Endothelial cell of umbilical vein (primary cell): ENCODE measurements at regions not wholly inside any gene's neighbourhood (a gene's known extent, or its start where the extent isn't known, plus 50 kb on each side); places are given as distances from the start of the nearest gene placed in this dataset.

Source experiments
- BruUV-seq: library from RNA; stranded (reverse); fragments of 400-500 nt; replicated peaks from 2 replicates; lab custom pipeline; 2021; lab: Mats Ljungman, UMichigan
- CTCF ChIA-PET: fragments of 300-600, 350-600 bp; sonication (Branson Sonifier 250); formaldehyde crosslinking; loops from one replicate; lab custom pipeline; 2021; ENCODE audit warnings: antibody characterized with exemption, inconsistent platforms; lab: Charles Lee
- POLR2A ChIA-PET: fragments of 300-600, 350-600 bp; sonication (Branson Sonifier 250); formaldehyde crosslinking; loops from one replicate; lab custom pipeline; 2021; ENCODE audit warnings: antibody characterized with exemption, inconsistent platforms; lab: Charles Lee
- DNase-seq: peaks from one replicate; pipeline ENCODE4 v3.0.0-alpha.2; 2011; ENCODE audit warnings: low read depth, low spot score
- FAIRE-seq: peaks from 2 replicates; lab custom pipeline; 2011; peaks lifted over from hg19 to GRCh38; lab: Jason Lieb, UNC
- H2AFZ ChIP-seq: 2 replicates; pipeline ENCODE4 v1.6.0; 2012; ENCODE audit warnings: low read depth, low read length, control low read depth, inconsistent platforms
- H3K27ac ChIP-seq: 2 replicates; pipeline ENCODE4 v1.5.1; 2011; ENCODE audit warnings: low read depth, mild to moderate bottlenecking, control low read depth, low read length, moderate library complexity; ENCODE audit not compliant: insufficient read depth
- H3K27me3 ChIP-seq, 2 experiments: 2 replicates each; pipeline versions ENCODE4 v1.6.0 to v1.6.1; 2011; ENCODE audit warnings: low read length in 2 of 2, mixed read lengths in 1 of 2; ENCODE audit not compliant: control insufficient read depth in 2 of 2, insufficient read depth in 2 of 2
- H3K36me3 ChIP-seq, 2 experiments: 2 replicates in 1 of 2; 3 replicates in 1 of 2; pipeline ENCODE4 v1.5.1; 2011; ENCODE audit warnings: low read length in 2 of 2, mild to moderate bottlenecking in 1 of 2, moderate library complexity in 1 of 2; ENCODE audit not compliant: control insufficient read depth in 2 of 2, insufficient read depth in 2 of 2; ENCODE audit errors: extremely low read depth in 1 of 2
- H3K4me1 ChIP-seq: 3 replicates; pipeline ENCODE4 v1.5.1; 2011; ENCODE audit warnings: mild to moderate bottlenecking, low read length; ENCODE audit not compliant: control insufficient read depth, insufficient read depth; ENCODE audit errors: extremely low read depth
- H3K4me2 ChIP-seq: 2 replicates; pipeline ENCODE4 v1.6.1; 2011; ENCODE audit warnings: low read length, control low read depth, mixed read lengths; ENCODE audit not compliant: insufficient read depth
- H3K4me3 ChIP-seq, 3 experiments: fragments of 200-600 bp in 1 of 3; sonication (generic), shearing (Covaris generic) in 1 of 3; replicated peaks in 1 of 3; 2 replicates each; pipeline ENCODE4 v1.5.1; 2011 to 2016; ENCODE audit warnings: control low read depth in 3 of 3, low read length in 3 of 3, mild to moderate bottlenecking in 2 of 3, inconsistent platforms in 1 of 3, low read depth in 1 of 3, moderate library complexity in 1 of 3; ENCODE audit not compliant: insufficient read depth in 1 of 3
- H3K79me2 ChIP-seq: 2 replicates; pipeline ENCODE4 v1.6.0; 2012; ENCODE audit warnings: low read length, inconsistent platforms; ENCODE audit not compliant: control insufficient read depth, insufficient read depth
- H3K9ac ChIP-seq: replicated peaks from 2 replicates; pipeline ENCODE3; 2011; ENCODE audit warnings: low read length, control low read depth; ENCODE audit not compliant: insufficient read depth; ENCODE audit errors: extremely low read depth
- H3K9me1 ChIP-seq: replicated peaks from 3 replicates; pipeline ENCODE4 v1.6.0; 2011; ENCODE audit warnings: mild to moderate bottlenecking, low read length; ENCODE audit not compliant: control insufficient read depth, insufficient read depth; ENCODE audit errors: extremely low read depth
- H3K9me3 ChIP-seq: replicated peaks from 2 replicates; pipeline ENCODE4 v1.5.1; 2012; ENCODE audit warnings: low read length, inconsistent platforms; ENCODE audit not compliant: control insufficient read depth, insufficient read depth
- H4K20me1 ChIP-seq: replicated peaks from 2 replicates; pipeline ENCODE3; 2011; ENCODE audit warnings: mild to moderate bottlenecking, low read length; ENCODE audit not compliant: control insufficient read depth, insufficient read depth; ENCODE audit errors: extremely low read depth
- CTCF ChIP-seq, 2 donors: IDR thresholded peaks; 1 replicate in 1 of 2; 2 replicates in 1 of 2; pipeline ENCODE4 v1.5.1; 2011; ENCODE audit warnings: low read length in 2 of 2, mild to moderate bottlenecking in 2 of 2, moderate library complexity in 2 of 2, control low read depth in 1 of 2, inconsistent platforms in 1 of 2, low read depth in 1 of 2; ENCODE audit not compliant: insufficient read depth in 1 of 2; ENCODE audit errors: extremely low read depth in 1 of 2
- EZH2 ChIP-seq: IDR thresholded peaks from 2 replicates; pipeline ENCODE4 v1.6.1; 2012; ENCODE audit warnings: borderline replicate concordance, low read depth, mild to moderate bottlenecking, moderate library complexity, low read length, inconsistent platforms; ENCODE audit not compliant: severe bottlenecking
- FOS ChIP-seq: IDR thresholded peaks from 2 replicates; pipeline ENCODE4 v1.6.1; 2011; ENCODE audit warnings: mild to moderate bottlenecking, low read length, moderate library complexity, borderline replicate concordance; ENCODE audit not compliant: insufficient read depth
- GATA2 ChIP-seq: IDR thresholded peaks from 2 replicates; pipeline ENCODE4 v1.7.0; 2011; ENCODE audit warnings: low read depth, mild to moderate bottlenecking, moderate library complexity, mixed read lengths, low read length; ENCODE audit not compliant: insufficient read length, insufficient read depth
- JUN ChIP-seq: IDR thresholded peaks from 2 replicates; pipeline ENCODE4 v1.6.1; 2011; ENCODE audit warnings: borderline replicate concordance, low read depth; ENCODE audit not compliant: insufficient read length, insufficient read depth
- MAX ChIP-seq: IDR thresholded peaks from 2 replicates; pipeline ENCODE4 v1.6.1; 2011; ENCODE audit not compliant: insufficient read depth, insufficient read length
- MYC ChIP-seq: IDR thresholded peaks from one replicate; pipeline ENCODE4 v1.6.1; 2011; ENCODE audit warnings: mild to moderate bottlenecking, low read depth, low read length
- POLR2A ChIP-seq: IDR thresholded peaks from 2 replicates; pipeline ENCODE4 v1.6.1; 2012; ENCODE audit warnings: low read depth, mild to moderate bottlenecking, control low read depth, low read length
- POLR2AphosphoS5 ChIP-seq: IDR thresholded peaks from 2 replicates; pipeline ENCODE4 v1.6.1; 2012; ENCODE audit warnings: low read depth, mild to moderate bottlenecking, control low read depth, low read length, moderate library complexity; ENCODE audit not compliant: insufficient read depth
- dilution Hi-C: fragments of 300-500 bp; cut with MboI; formaldehyde crosslinking; loops from one replicate; pipeline ENCODE4 v1.15.0; 2019; ENCODE audit warnings: low sequenced_read_pairs; ENCODE audit not compliant: extremely low pct_ligation_motif_present
- intact Hi-C: fragments of 100-400 bp; cut with micrococcal nuclease; formaldehyde crosslinking; loops from one replicate; pipeline ENCODE4 v1.10.0; 2022

GRCh38 chr9:134491856-134492255 is 149.7 kb upstream of the COL5A1 start:
- DNase-seq (no peak), FAIRE-seq (no peak)
- Histone ChIP-seq H3K4me2 (no peak overlapping the region), H3K36me3 (no peaks in the 10 kb centered on the region), H3K9ac (no peak overlapping the region), H2AFZ (no peak overlapping the region), H3K4me3 (no peak overlapping the region), H3K79me2 (no peaks in the 10 kb centered on the region), H4K20me1 (no peaks in the 10 kb centered on the region), H3K27ac (no peak overlapping the region), H3K4me1 (no peaks in the 10 kb centered on the region), H3K27me3 (no peaks in the 10 kb centered on the region), H3K9me1 (no peaks in the 10 kb centered on the region), H3K9me3 (no peaks in the 10 kb centered on the region)
- dilution Hi-C loops (no loop called here), intact Hi-C loops (no loop called here)
- TF ChIP-seq GATA2 (no peak), JUN (no peak), EZH2 (no peak), CTCF (IDR thresholded peaks at IDR 0.05; ENCODE audit: extremely low read depth in 1 of 2, insufficient read depth in 1 of 2, low read depth in 1 of 2, low read length in 2 of 2) (no peak), FOS (no peak), POLR2A (no peak), POLR2AphosphoS5 (no peak), MAX (no peak), MYC (no peak)
- CTCF ChIA-PET = no interaction called here
- BruUV-seq = no TSS peak
- POLR2A ChIA-PET = no interaction called here
